NB4 (cell line): ENCODE measurements at regions not wholly inside any gene's neighbourhood (a gene's known extent, or its start where the extent isn't known, plus 50 kb on each side); places are given as distances from the start of the nearest gene placed in this dataset.
"Not testable (repeated sequence)": the region's sequence is repeated elsewhere in the genome, so short reads cannot be mapped to it uniquely, and the experiment has no call there.

Experiments
- DNase-seq: peaks from one replicate; pipeline ENCODE4 v3.0.0; 2010; ENCODE audit warnings: low read depth
- H3K4me3 ChIP-seq: one replicate; pipeline ENCODE4 v1.5.1; 2011; ENCODE audit warnings: mild to moderate bottlenecking, low read depth, low read length, moderate library complexity
- MYC ChIP-seq: IDR thresholded peaks from 2 replicates; pipeline ENCODE4 v1.6.1; 2011; ENCODE audit warnings: low read depth, low read length
- POLR2A ChIP-seq: IDR thresholded peaks from 2 replicates; pipeline ENCODE4 v1.6.1; 2011; ENCODE audit warnings: mild to moderate bottlenecking; ENCODE audit not compliant: insufficient read length; ENCODE audit errors: extremely low read depth
- TF ChIP-seq, protein P1 (sequence below): IDR thresholded peaks from one replicate; pipeline ENCODE4 v1.5.1; 2012; ENCODE audit warnings: low read depth, low read length
- TF ChIP-seq, protein P2 (sequence below): IDR thresholded peaks from 2 replicates; pipeline ENCODE4 v1.6.1; 2011; ENCODE audit warnings: low read depth, low read length

DNA sequence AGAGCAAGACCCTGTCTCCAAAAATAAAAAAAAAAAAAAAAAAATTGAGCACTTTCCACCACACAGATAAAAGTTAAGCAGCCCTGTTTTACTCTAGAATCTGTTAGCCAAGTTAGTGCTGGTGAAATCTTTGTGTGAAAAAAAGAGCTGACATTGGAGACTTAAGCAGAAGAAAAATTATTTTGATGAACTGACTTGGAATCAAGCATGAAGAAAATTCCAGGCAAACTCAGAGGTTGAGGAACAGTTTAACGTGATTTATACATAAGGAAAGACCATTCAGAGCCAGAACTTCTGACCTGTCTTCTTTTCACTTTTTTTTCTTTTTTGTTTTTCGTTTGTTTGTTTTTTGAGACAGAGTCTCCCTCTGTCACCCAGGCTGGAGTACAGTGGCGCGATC is 79.6 kb upstream of the RBPJ start:
- no peak for DNase-seq
- H3K4me3 ChIP-seq: no peak overlapping the region
- TF ChIP-seq, protein P1, sequence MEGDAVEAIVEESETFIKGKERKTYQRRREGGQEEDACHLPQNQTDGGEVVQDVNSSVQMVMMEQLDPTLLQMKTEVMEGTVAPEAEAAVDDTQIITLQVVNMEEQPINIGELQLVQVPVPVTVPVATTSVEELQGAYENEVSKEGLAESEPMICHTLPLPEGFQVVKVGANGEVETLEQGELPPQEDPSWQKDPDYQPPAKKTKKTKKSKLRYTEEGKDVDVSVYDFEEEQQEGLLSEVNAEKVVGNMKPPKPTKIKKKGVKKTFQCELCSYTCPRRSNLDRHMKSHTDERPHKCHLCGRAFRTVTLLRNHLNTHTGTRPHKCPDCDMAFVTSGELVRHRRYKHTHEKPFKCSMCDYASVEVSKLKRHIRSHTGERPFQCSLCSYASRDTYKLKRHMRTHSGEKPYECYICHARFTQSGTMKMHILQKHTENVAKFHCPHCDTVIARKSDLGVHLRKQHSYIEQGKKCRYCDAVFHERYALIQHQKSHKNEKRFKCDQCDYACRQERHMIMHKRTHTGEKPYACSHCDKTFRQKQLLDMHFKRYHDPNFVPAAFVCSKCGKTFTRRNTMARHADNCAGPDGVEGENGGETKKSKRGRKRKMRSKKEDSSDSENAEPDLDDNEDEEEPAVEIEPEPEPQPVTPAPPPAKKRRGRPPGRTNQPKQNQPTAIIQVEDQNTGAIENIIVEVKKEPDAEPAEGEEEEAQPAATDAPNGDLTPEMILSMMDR: no peak
- TF ChIP-seq POLR2A (no peak), MYC (no peak)
- TF ChIP-seq, protein P2, sequence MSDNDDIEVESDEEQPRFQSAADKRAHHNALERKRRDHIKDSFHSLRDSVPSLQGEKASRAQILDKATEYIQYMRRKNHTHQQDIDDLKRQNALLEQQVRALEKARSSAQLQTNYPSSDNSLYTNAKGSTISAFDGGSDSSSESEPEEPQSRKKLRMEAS: no peak

DNA sequence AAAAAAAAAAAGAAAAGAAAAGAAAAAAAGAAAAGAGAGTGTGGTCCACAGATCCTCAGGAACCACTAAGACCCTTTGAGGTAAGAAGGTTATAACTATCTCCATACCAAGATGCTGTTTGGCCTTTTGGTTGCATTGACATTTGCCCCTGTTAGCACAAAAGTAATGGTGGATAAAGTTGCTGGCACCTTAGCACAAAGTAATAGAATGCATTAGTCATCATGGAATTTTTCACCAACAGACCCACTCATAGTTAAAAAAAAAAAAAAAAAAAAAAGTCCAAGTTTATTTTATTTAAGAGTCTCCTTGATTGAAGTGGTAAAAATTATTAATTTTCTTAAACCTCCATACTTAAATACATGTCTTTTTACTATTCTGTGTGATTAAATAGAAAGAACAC is 78.4 kb upstream of the RBPJ start:
- no peak for DNase-seq
- TF ChIP-seq POLR2A (no peak), MYC (no peak)
- TF ChIP-seq, protein P1: no peak
- TF ChIP-seq, protein P2: no peak
- no peak overlapping the region for H3K4me3 ChIP-seq

DNA sequence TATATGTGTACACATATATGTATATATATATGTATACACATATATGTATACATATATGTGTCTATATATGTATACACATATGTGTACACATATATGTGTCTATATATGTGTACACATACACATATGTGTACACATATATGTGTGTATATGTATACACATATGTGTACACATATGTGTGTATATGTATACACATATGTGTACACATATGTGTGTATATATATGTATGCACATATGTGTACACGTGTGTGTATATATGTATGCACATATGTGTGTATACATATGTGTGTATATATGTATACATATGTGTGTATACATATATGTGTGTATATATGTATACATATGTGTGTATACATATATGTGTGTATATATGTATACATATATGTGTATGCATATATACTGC is 76.7 kb upstream of the RBPJ start:
- DNase-seq, H3K4me3 ChIP-seq: not testable (repeated sequence)

DNA sequence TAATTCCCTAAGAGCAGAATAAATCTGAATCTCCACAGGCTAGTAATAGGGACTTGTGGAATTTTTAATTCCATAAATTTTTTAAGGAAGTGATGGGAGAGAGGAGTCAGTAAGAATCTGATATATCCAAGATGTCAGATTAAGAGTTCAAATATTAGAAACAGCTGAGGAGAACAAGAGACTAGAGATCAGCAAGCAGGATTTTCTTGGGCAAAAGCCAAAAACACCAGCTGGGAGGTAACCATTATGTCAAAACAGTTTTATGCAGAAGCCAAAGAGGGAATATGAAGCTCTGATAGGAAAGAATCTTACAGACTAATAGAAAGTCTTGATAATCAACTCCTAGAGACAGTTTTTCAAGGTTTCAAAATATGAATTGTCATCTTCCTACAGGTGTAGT is 72.2 kb upstream of the RBPJ start:
- DNase-seq: peak; percentile 26
- no peak overlapping the region for H3K4me3 ChIP-seq
- TF ChIP-seq MYC (no peak), POLR2A (no peak)
- TF ChIP-seq, protein P2: no peak
- TF ChIP-seq, protein P1: no peak

DNA sequence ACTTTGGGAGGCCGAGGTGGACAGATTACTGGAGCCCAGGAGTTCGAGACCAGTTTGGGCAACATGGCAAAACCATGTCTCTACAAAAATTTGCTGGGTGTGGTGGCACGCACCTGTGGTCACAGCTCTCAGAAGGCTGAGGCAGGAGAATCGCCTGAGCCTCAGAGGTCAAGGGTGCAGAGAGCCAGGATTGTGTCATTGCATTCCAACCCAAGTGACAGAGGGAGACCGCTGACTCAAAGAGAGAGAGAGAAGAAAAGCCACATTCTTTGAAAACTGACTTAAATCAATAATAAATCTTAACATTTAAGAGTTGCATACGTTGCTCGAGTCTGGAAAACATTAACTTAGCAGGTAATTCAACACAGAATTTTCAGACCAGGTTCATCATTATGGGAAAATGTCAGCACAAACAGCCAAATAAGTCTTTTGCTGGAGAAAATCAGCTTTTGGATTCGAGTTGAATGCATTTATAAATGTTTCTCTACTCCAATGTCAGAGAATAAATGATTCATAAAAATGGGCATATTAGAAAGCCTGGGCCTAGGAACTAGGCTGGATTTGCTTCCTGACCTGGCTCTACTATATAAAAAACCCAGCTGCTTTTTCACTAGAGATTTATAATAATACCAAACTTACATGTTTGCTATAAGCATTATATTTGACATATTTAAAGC is 68.3 kb upstream of the RBPJ start:
- no peak for TF ChIP-seq MYC
- TF ChIP-seq, protein P1: no peak
- TF ChIP-seq POLR2A: no peak
- TF ChIP-seq, protein P2: no peak
- H3K4me3 ChIP-seq: no peak overlapping the region
- DNase-seq: no peak

DNA sequence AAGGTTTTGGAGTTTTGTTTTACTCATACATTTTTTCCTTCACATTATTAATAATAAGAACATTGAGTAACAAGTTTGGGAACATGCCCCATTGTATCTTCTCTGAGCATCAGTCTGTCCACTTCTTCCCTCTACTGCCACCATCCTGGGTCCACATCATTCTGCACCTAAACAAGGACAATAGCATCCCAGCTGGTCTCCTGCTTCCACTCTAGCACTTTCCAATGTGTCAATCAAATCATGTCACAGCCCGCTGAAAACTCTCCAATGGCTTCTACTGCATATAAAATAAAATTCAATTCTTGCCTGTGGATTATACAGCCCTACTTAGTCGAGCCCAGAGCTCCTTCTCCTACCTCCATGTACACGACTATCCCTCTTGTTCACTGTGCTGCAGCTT is 66.8 kb upstream of the RBPJ start:
- H3K4me3 ChIP-seq: no peak overlapping the region
- TF ChIP-seq, protein P1: no peak
- TF ChIP-seq, protein P2: no peak
- no peak for TF ChIP-seq POLR2A
- no peak for TF ChIP-seq MYC
- DNase-seq: no peak
